ENCODE measurements at regions not wholly inside any gene's neighbourhood (a gene's known extent, or its start where the extent isn't known, plus 50 kb on each side); places are given as distances from the start of the nearest gene placed in this dataset.

DNA sequence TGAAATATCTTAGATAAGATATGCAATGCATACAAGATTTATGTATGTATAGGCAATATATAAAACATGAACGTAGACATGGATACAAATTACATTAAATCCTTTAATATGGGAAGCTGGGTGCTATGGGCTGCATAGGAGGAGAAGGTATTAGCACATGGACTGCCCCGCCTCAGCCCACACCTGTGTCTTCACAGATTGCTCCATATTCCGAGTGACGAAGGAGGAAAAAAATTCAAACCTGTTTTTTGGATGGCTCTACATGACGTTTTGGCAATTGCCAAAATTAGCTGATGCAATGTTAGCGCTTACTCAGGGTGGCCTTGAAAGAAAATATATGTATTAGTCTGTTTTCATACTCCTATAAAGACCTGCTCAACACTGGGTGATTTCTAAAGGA lies 223.4 kb upstream of the SLCO3A1 start:
- no peak overlapping the region for H3K4me3 ChIP-seq (ENCODE audit: low read depth, low read length)
- TF ChIP-seq, protein P1, sequence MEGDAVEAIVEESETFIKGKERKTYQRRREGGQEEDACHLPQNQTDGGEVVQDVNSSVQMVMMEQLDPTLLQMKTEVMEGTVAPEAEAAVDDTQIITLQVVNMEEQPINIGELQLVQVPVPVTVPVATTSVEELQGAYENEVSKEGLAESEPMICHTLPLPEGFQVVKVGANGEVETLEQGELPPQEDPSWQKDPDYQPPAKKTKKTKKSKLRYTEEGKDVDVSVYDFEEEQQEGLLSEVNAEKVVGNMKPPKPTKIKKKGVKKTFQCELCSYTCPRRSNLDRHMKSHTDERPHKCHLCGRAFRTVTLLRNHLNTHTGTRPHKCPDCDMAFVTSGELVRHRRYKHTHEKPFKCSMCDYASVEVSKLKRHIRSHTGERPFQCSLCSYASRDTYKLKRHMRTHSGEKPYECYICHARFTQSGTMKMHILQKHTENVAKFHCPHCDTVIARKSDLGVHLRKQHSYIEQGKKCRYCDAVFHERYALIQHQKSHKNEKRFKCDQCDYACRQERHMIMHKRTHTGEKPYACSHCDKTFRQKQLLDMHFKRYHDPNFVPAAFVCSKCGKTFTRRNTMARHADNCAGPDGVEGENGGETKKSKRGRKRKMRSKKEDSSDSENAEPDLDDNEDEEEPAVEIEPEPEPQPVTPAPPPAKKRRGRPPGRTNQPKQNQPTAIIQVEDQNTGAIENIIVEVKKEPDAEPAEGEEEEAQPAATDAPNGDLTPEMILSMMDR (IDR thresholded peaks at IDR 0.05; ENCODE audit: insufficient read depth, low read depth, low read length) = no peak
- DNase-seq (ENCODE audit: low read depth) = no peak

DNA sequence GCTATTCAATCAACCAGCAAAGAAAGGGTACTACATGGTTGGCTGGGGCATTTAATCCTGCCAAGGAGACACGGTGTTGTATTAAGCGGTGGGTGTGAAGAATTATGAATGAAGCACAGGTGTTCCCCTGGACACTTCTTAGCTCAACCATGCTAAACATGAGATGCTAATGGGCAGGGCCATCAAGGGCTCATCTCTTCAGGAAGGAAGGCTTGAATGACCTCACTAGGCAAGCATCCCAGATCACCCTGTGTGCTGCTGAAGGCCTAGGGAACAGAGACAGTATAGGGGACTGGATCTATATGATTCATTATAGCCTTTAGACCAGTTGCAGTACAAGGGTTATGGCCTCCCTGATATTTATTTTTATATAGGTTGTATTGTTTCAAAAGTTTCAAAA lies 221.3 kb upstream of the SLCO3A1 start:
- DNase-seq (ENCODE audit: low read depth) = no peak
- TF ChIP-seq, protein P1 (IDR thresholded peaks at IDR 0.05; ENCODE audit: insufficient read depth, low read depth, low read length) = no peak
- no peak overlapping the region for H3K4me3 ChIP-seq (ENCODE audit: low read depth, low read length)

DNA sequence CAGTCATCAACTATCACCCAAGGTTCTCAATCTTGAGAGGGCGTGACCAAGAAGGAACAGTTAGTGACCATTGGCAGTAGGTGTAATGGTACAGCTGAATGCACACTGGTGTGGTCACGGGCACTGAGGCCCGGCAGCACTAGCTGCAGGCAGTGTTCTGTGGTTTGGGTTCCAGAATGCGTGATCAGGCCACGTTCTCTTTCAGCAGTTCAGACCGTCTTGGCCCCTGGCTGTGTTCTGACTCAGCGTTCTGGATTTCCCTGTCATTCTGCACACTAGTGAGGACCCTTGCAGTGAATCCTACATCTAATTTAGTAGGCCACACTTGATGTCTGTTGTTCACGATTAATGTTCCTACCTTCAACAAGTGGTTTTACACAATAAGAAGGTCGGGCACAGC lies 220.5 kb upstream of the SLCO3A1 start:
- no peak for DNase-seq (ENCODE audit: low read depth)
- TF ChIP-seq, protein P1 (IDR thresholded peaks at IDR 0.05; ENCODE audit: insufficient read depth, low read depth, low read length) = no peak
- no peak overlapping the region for H3K4me3 ChIP-seq (ENCODE audit: low read depth, low read length)

- H3K4me3 ChIP-seq (ENCODE audit: low read depth, low read length) = no peak overlapping the region
- TF ChIP-seq, protein P1 (IDR thresholded peaks at IDR 0.05; ENCODE audit: insufficient read depth, low read depth, low read length) = no peak
- DNase-seq (ENCODE audit: low read depth) = no peak
Measured at GRCh38 chr15:91634179-91634578, 219.3 kb upstream of the SLCO3A1 start.

DNA sequence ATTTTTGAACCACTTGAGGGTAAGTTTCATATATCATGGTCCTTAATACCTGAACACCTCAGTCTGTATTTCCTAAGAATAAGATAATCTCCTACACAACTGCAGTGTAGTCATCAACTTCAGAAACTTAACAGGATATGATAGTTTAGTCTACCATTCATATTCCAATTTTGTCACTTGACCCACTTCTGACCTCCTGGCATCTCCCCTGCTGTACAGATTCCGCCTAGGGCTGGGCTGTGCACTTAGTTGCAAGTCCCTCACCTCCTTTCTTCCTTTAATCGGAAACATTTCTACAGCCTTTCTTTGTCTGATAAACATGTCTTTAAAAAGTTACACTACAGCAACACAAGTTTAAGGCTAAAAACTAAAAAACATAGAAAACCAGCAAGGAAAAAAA lies 218.4 kb upstream of the SLCO3A1 start:
- TF ChIP-seq, protein P1 (IDR thresholded peaks at IDR 0.05; ENCODE audit: insufficient read depth, low read depth, low read length) = no peak
- H3K4me3 ChIP-seq (ENCODE audit: low read depth, low read length) = no peak overlapping the region

GRCh38 chr15:91635641-91636040 lies 217.9 kb upstream of the SLCO3A1 start:
- DNase-seq (ENCODE audit: low read depth) = no peak
- no peak overlapping the region for H3K4me3 ChIP-seq (ENCODE audit: low read depth, low read length)
- TF ChIP-seq, protein P1 (IDR thresholded peaks at IDR 0.05; ENCODE audit: insufficient read depth, low read depth, low read length) = no peak

More for the DNA sequence above, 218.4 kb upstream of the SLCO3A1 start:
- no peak for DNase-seq (ENCODE audit: low read depth)

GRCh38 chr15:91649016-91649415 lies 204.5 kb upstream of the SLCO3A1 start:
- TF ChIP-seq, protein P1 (IDR thresholded peaks at IDR 0.05; ENCODE audit: insufficient read depth, low read depth, low read length) = no peak
- DNase-seq (ENCODE audit: low read depth) = no peak
- no peak overlapping the region for H3K4me3 ChIP-seq (ENCODE audit: low read depth, low read length)

Data from fibroblast of villous mesenchyme (primary cell).